Upper lobe of right lung (tissue), 1 donor: ENCODE measurements at regions not wholly inside any gene's neighbourhood (a gene's known extent, or its start where the extent isn't known, plus 50 kb on each side); places are given as distances from the start of the nearest gene placed in this dataset.

Experiments
- ATAC-seq: fragments of 200-7000 bp; cut with Tn5 transposase; one replicate; pipeline ENCODE4 v1.9.1; 2020; ENCODE audit warnings: mild to moderate bottlenecking, moderate library complexity
- DNase-seq: peaks from one replicate; pipeline ENCODE4 v3.0.0-alpha.2; 2020
- H3K27ac ChIP-seq: fragments of 200-600 bp; one replicate; pipeline ENCODE4 v1.8.0; 2022
- H3K27me3 ChIP-seq: fragments of 200-600 bp; one replicate; pipeline ENCODE4 v1.8.0; 2022; ENCODE audit warnings: mild to moderate bottlenecking
- H3K36me3 ChIP-seq: fragments of 200-600 bp; one replicate; pipeline ENCODE4 v1.8.0; 2022
- H3K4me1 ChIP-seq: fragments of 200-600 bp; one replicate; pipeline ENCODE4 v1.8.0; 2022
- H3K4me3 ChIP-seq: fragments of 200-600 bp; one replicate; pipeline ENCODE4 v1.8.0; 2022; ENCODE audit warnings: mild to moderate bottlenecking
- H3K9me3 ChIP-seq: fragments of 200-600 bp; one replicate; pipeline ENCODE4 v1.8.0; 2022
- CTCF ChIP-seq: fragments of 200-600 bp; IDR thresholded peaks from one replicate; pipeline ENCODE4 v1.8.0; 2022; ENCODE audit warnings: antibody characterized with exemption
- intact Hi-C: fragments of 100-400 bp; cut with DNase I; formaldehyde crosslinking; loops from one replicate; pipeline ENCODE4 v1.11.0; 2022
- donor health status: DM: no; HTN: yes; CAD: no; lungs with severe emphysema.

DNA sequence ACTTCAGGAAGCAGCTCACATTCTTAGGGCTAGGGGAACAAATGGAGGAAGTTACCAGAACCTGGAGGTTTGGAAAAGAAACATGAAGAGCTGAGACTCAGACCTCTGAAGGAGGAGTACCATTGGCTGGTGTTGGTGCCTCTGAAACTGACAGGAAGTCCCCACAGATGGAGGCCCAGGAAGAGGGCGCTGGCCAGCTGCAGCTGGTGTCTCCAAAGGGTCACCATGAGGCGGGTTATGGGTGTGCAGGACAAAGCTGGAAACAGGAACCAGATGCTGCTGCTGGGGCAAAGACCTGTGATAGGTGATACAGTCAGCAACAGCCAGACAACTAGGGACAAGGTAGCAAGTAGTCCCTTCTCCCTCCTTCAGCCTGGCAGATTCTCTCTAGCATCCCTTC, 136.5 kb upstream of the SERPINE2 start:
- Histone ChIP-seq H3K36me3 (no peaks in the 10 kb centered on the region), H3K9me3 (no peaks in the 10 kb centered on the region), H3K4me3 (no peak overlapping the region), H3K4me1 (no peaks in the 10 kb centered on the region), H3K27me3 (no peaks in the 10 kb centered on the region), H3K27ac (no peak overlapping the region)
- TF ChIP-seq CTCF = no peak
- intact Hi-C loops = no loop called here
- no peak for DNase-seq
- no peak for ATAC-seq

DNA sequence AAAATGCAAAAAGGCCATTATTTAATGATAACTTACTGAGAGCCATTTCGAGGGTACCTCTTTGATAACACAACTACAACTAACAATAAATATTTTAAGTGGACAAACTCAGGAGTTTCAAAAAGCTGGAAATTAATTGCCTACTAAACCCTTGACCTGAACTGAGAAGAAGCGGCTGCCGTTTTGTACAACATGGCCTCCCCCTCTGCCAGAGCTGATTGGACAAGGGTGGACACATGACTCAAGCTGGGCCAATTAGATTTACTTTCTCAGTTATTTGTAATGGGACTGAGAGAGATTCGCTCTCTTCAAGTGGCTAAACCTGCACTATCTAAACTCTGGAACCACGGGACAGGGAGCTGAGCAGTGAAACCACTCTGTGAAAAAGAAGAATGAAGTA, 135.9 kb upstream of the SERPINE2 start:
- intact Hi-C loops = no loop called here
- Histone ChIP-seq H3K9me3 (no peaks in the 10 kb centered on the region), H3K27me3 (no peaks in the 10 kb centered on the region), H3K27ac (no peak overlapping the region), H3K4me3 (no peak overlapping the region), H3K36me3 (no peaks in the 10 kb centered on the region), H3K4me1 (no peaks in the 10 kb centered on the region)
- DNase-seq = no peak
- no peak for TF ChIP-seq CTCF
- no peak for ATAC-seq

- ATAC-seq = no peak
- H3K27ac ChIP-seq = no peak overlapping the region
- H3K4me1 ChIP-seq = no peaks in the 10 kb centered on the region
- no peak for TF ChIP-seq CTCF
- H3K4me3 ChIP-seq = no peak overlapping the region
- H3K9me3 ChIP-seq = no peaks in the 10 kb centered on the region
- intact Hi-C loops = no loop called here
- H3K36me3 ChIP-seq = no peaks in the 10 kb centered on the region
- no peak for DNase-seq
- no peaks in the 10 kb centered on the region for H3K27me3 ChIP-seq
Measured at GRCh38 chr2:224174521-224174920, 135.4 kb upstream of the SERPINE2 start.

DNA sequence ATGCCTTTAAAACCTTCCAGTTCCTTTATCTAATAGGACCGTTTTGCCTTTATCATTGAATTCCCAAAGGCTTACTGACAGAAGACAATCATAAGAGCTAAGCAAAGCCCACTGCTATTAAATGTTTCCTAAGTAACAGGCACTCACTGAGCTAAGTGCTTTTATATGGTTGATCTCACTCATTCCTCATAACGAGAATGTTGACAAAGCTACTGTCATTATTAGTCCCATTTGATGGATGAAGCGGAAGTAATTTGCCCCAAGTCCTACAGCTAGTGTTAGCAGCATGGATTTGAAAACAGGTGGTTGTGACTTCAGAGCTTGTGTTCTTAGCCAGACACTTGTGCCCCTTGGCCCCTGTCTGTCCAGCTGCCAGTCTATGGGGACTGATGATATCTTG, 134.8 kb upstream of the SERPINE2 start:
- no peak overlapping the region for H3K27ac ChIP-seq
- intact Hi-C loops = no loop called here
- ATAC-seq (no peak), DNase-seq (no peak)
- no peaks in the 10 kb centered on the region for H3K27me3 ChIP-seq
- TF ChIP-seq CTCF = no peak
- no peaks in the 10 kb centered on the region for H3K36me3 ChIP-seq
- no peaks in the 10 kb centered on the region for H3K4me1 ChIP-seq
- H3K4me3 ChIP-seq = no peak overlapping the region
- no peaks in the 10 kb centered on the region for H3K9me3 ChIP-seq

DNA sequence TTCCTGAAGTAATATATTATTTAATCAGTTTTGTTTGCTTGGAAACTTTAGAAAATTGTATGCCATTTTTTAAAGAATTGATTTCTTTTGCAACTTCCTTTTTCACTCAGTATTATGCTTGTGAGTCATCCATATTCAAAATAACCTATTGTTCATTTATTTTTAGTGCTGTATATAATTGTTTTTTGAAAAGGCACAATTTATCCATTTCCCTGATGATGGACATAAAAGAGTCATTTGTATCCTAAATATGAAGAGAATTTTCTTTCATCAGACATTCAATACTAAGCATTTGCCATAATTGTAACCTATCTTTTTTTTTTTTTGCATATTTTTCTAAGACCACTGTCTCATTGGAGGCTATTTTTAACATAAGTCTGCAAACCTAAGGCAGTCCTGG, 134.1 kb upstream of the SERPINE2 start:
- Histone ChIP-seq H3K4me1 (no peaks in the 10 kb centered on the region), H3K27ac (no peak overlapping the region), H3K9me3 (no peaks in the 10 kb centered on the region), H3K36me3 (no peaks in the 10 kb centered on the region), H3K4me3 (no peak overlapping the region), H3K27me3 (no peaks in the 10 kb centered on the region)
- no peak for TF ChIP-seq CTCF
- intact Hi-C loops = no loop called here
- no peak for ATAC-seq
- no peak for DNase-seq

- H3K4me1 ChIP-seq = no peaks in the 10 kb centered on the region
- H3K27ac ChIP-seq = no peak overlapping the region
- no peaks in the 10 kb centered on the region for H3K9me3 ChIP-seq
- no peak overlapping the region for H3K4me3 ChIP-seq
- no peak for TF ChIP-seq CTCF
- H3K27me3 ChIP-seq = no peaks in the 10 kb centered on the region
- ATAC-seq (no peak), DNase-seq (no peak)
- intact Hi-C loops = no loop called here
- H3K36me3 ChIP-seq = no peaks in the 10 kb centered on the region
Measured at GRCh38 chr2:224171226-224171625, 132.1 kb upstream of the SERPINE2 start.
